GM06990 (cell line): ENCODE measurements at regions not wholly inside any gene's neighbourhood (a gene's known extent, or its start where the extent isn't known, plus 50 kb on each side); places are given as distances from the start of the nearest gene placed in this dataset.

ENCODE experiments used
- DNase-seq: peaks from one replicate; pipeline ENCODE4 v3.0.0-alpha.2; 2011; ENCODE audit not compliant: insufficient read length; ENCODE audit errors: extremely low read depth
- H3K27me3 ChIP-seq: replicated peaks from 2 replicates; pipeline ENCODE4 v1.6.0; 2011; ENCODE audit warnings: low read length; ENCODE audit not compliant: control insufficient read depth, insufficient read depth
- H3K36me3 ChIP-seq: 2 replicates; pipeline ENCODE4 v1.5.1; 2011; ENCODE audit warnings: low read length; ENCODE audit not compliant: control insufficient read depth, insufficient read depth
- H3K4me3 ChIP-seq: replicated peaks from 2 replicates; pipeline ENCODE4 v1.5.1; 2011; ENCODE audit warnings: low read depth, mild to moderate bottlenecking, control low read depth, low read length
- CTCF ChIP-seq: IDR thresholded peaks from 2 replicates; pipeline ENCODE4 v1.5.1; 2011; ENCODE audit warnings: low read length, control low read depth, mild to moderate bottlenecking, inconsistent platforms; ENCODE audit not compliant: insufficient read depth, poor library complexity, severe bottlenecking

- no peak for DNase-seq
- Histone ChIP-seq H3K4me3 (no peak overlapping the region), H3K36me3 (no peaks in the 10 kb centered on the region), H3K27me3 (no peaks in the 10 kb centered on the region)
- TF ChIP-seq CTCF, result no peak
Measured at GRCh38 chr2:37464067-37464466, 119.6 kb downstream of the QPCT start.

- no peak for DNase-seq
- H3K27me3 ChIP-seq, result no peaks in the 10 kb centered on the region
- H3K36me3 ChIP-seq, result no peaks in the 10 kb centered on the region
- no peak overlapping the region for H3K4me3 ChIP-seq
- no peak for TF ChIP-seq CTCF
Measured at GRCh38 chr2:37466533-37467222, 122.2 kb downstream of the QPCT start.

GRCh38 chr2:37468170-37468569 is 123.7 kb downstream of the QPCT start:
- H3K27me3 ChIP-seq, result no peaks in the 10 kb centered on the region
- no peak overlapping the region for H3K4me3 ChIP-seq
- TF ChIP-seq CTCF, result no peak
- H3K36me3 ChIP-seq, result no peaks in the 10 kb centered on the region
- no peak for DNase-seq

GRCh38 chr2:37469126-37469525 is 124.7 kb downstream of the QPCT start:
- no peak for TF ChIP-seq CTCF
- DNase-seq, result no peak
- no peaks in the 10 kb centered on the region for H3K36me3 ChIP-seq
- no peaks in the 10 kb centered on the region for H3K27me3 ChIP-seq
- no peak overlapping the region for H3K4me3 ChIP-seq

- no peaks in the 10 kb centered on the region for H3K27me3 ChIP-seq
- DNase-seq, result no peak
- H3K36me3 ChIP-seq, result no peaks in the 10 kb centered on the region
- no peak for TF ChIP-seq CTCF
- no peak overlapping the region for H3K4me3 ChIP-seq
Measured at GRCh38 chr2:37471104-37471503, 126.7 kb downstream of the QPCT start.

GRCh38 chr2:37471994-37472393 is 127.6 kb downstream of the QPCT start:
- no peak for TF ChIP-seq CTCF
- no peaks in the 10 kb centered on the region for H3K36me3 ChIP-seq
- H3K27me3 ChIP-seq, result no peaks in the 10 kb centered on the region
- H3K4me3 ChIP-seq, result no peak overlapping the region
- no peak for DNase-seq
